NCI-H226 (cell line): ENCODE measurements at regions not wholly inside any gene's neighbourhood (a gene's known extent, or its start where the extent isn't known, plus 50 kb on each side); places are given as distances from the start of the nearest gene placed in this dataset.
"Not testable (repeated sequence)": the region's sequence is repeated elsewhere in the genome, so short reads cannot be mapped to it uniquely, and the experiment has no call there.

Experiments
- DNase-seq: peaks from one replicate; pipeline ENCODE4 v3.0.0-alpha.2; 2015

DNA sequence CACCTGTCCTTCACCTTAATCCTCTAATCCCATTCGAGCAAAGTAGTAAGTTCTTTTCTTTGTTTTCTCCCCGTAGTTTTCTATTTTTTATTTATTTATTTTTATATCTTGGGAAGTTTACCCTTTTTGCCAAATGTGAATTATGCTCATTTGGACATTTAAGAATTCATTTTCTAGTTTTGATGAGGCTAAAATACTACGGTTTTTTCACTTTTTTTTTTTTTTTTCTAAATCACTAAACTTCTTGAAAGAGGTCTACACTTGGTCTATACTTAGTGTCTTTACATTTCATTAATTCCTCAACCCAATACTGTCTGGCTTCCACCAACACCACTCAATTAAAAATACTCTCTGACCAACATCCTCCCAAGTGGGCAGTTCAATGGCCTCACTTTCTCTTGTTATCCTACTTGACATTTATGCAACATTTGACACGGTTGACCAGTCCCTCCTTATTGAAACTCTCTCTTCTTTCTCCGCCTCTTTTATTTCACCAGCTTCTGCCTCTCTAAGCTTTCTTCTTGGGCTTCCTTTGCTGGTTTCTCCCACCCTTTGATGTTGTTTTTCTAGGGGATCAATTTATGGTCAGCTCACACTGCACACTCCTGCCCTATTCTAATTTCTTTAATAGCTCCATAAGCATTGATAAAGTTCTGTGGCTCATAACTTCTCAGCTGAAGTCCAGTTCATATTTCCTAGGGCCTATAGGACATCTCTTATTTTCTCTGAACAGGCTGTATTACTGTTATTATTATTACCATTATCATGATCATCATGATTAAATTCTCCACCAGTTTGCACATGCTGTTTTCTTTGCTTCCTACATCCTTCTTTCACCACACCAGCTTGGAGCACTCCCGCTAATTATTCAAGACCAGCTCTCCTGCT lies 72.6 kb upstream of the CITED2 start:
- DNase-seq, result no peak

DNA sequence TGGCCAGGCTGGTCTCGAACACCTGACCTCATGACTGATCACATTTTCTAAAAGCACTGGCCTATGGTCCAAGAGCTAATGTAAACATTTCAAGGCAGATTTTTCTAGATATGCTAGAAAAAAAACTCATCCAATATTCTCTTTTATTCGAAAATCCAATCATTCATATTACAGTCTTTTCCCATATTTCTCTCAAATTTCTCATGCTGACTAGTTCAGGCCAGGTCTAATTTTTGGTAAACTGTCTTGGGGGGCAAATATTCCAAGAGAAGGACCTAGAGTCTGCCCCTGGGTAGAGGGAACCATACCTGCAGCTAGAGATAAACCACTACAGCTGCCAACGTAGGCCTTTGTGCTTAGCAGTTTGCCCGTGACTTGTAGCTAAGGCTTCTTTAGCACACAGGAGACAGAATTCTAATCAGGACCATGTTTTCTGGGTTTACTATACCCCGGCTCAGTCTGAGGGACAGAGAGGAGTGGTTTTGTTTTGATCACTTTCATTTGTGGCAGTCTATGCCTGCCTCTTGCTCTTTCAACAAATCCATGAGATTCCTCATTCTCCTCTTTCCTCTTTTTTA lies 71.8 kb upstream of the CITED2 start:
- DNase-seq, result no peak

DNA sequence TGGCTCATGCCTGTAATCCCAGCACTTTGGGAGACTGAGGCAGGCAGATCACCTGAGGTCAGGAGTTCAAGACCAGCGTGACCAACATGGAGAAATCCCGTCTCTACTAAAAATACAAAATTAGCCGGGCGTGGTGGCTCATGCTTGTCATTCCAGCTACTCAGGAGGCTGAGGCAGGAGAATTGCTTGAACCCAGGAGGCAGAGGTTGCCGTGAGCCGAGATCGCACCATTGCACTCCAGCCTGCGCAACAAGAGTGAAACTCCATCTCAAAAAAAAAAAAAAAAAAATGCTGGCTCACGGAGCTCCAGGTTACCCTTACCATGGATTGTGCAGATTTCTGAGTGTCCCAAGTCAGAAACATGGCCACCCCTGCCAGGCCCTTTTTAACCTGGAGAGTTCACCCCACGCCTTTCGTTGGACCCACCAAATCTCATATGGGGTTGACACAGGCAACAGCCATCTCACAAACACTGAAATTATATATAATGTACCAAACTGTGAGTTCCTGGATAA lies 69.9 kb upstream of the CITED2 start:
- DNase-seq, result not testable (repeated sequence)

DNA sequence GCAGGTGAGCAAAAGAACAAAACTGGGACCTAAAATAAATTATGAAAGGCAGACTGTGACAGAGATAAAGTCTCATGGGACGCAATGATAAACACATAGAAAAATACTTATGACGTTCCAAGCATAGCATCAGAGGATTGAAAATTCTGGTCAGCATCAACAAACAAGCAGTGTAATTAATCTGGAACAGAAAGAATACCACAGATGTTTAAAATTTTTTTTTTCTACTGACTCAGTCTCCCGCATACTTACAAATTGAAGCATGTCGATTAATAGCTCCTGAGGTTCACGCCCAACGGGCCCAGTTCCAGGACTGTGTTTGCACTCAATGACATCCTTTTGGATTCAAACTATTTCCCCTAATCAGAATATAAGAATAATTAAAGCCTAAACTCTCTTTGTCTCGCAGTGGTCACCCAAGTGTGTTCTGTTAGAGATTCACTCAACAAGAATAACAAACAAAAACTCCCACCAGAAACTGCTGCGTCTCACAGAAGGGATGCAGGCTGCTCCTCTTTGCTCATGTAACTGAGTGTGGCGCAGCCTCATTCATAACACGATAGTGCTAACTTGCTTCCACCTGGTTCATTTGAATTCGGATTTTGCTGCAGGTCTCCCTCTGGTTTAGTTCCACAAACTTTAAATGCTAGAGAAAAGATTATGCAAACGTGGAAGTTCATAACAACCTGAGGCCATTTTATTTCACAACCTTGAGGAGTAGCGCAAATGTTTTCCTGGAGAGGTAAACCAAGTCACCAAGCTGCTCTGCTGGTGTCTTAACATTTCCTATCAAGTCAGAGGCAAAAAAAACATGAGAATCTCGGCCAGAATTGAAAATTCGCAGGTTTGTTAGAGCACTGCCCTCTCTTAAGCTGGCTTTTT lies 69.0 kb upstream of the CITED2 start:
- DNase-seq, result no peak

DNA sequence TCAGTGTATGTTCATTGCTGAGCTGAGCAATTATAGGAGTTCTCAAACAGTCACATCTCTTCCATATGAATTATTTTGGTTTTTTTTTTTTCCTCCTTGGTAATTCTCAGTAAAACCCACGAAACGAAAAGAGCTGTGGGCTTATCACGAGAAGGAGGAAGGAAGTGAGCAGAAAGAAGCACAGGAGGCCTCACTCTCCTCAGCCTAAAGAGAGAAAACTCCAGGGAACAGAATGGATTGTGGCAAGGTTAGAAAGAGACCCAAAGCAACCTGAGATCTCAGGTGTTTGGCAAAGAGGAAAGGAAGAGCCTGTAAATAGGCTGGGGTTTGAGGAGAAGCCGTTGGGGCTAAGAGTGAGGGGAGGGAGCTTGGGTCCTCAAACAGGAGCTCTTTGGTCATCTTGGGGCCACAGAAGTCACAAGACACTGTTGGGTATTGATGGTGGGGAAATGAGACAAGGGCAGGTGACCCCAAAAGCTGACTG lies 67.8 kb upstream of the CITED2 start:
- DNase-seq, result no peak

DNA sequence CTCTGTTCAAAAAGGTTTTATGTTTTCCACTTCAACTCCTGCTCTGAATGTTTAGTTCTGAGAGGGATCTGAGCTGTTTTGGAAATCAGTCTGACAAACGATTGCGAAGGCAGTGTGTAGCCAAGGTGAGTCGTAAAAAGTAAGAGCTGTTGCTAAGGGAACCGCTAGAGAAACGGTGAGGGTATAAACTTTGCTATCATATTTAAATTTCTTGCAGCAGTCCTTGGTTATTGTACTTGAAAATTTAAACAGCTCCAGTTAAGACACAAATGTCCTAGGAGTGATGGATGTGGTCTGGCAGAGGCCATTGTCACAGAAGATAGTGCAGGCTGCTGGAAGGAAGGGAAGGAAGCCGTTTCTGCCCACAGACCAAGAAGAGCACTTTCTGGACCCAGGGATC lies 64.9 kb upstream of the CITED2 start:
- DNase-seq, result peak; percentile 36

DNA sequence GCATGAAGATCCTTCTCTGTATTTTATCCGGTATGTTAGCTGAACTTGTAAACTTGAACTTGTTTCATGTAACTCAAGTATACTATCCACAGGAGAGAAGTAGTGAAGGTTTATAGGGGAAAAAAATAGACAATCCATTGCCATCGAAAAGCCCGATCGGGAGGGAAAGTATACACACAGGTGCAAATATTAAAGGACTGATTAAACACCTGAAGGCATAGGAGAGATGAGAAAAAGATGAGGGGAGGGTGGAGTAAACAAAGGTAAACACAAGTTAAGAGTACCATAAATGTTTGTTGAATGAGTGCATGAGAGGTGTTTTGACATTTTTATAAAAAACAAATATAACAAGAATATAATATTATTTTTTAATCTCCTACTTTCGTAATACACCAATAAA lies 64.3 kb upstream of the CITED2 start:
- DNase-seq, result no peak

DNA sequence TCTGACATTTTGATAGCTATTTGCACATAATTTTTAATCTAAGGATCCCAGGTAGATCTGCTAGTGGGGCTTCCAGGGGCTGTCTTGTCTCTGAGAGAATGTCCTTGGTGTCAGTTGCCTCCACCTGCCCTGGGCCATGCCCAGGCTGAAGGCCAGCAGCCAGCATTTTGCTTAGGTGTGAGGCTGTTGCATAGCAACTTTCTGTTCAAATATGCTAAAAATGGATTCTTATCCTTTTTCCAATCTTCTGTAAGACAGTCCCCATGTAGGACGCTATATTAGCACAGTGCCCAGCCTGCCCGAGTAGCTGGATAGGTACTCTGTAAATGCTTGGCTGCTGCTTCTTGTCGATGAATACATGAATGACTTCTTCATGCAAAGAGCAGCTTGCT lies 62.5 kb upstream of the CITED2 start:
- DNase-seq, result no peak

DNA sequence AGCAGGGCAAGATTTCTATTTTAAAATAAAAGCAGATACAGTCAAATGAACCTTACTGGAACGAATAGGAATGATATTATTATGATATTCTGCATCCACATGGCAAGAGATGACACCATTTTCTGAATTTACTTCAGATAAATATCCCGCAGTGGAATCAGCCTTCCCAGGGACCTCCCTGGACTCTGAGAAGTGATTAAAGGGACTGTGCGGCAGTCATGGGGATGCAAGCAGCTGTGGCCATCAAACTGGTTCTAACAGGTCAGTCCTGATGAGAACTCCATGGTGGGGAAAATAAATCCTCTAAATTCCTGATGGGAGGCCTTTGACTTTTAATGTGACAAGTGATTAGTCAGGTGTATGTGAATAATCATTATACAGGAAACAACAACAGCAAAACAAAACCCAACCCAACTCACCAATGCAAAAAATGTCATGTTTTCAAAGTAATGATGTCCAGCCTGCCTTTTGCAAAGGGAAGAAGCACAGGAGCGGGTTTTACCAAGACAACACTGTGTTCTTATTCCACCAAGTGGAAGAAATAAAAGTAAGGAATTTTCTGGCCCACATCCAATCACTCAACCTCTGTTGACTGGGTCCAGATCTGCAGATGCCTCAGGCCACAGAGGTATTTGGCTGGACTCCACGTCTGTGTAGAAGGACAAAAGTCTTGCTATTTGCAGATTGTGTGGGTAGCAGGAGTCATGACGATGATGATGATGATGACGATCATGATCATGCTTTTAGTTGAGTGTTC lies 61.9 kb upstream of the CITED2 start:
- peak; percentile 53 for DNase-seq

DNA sequence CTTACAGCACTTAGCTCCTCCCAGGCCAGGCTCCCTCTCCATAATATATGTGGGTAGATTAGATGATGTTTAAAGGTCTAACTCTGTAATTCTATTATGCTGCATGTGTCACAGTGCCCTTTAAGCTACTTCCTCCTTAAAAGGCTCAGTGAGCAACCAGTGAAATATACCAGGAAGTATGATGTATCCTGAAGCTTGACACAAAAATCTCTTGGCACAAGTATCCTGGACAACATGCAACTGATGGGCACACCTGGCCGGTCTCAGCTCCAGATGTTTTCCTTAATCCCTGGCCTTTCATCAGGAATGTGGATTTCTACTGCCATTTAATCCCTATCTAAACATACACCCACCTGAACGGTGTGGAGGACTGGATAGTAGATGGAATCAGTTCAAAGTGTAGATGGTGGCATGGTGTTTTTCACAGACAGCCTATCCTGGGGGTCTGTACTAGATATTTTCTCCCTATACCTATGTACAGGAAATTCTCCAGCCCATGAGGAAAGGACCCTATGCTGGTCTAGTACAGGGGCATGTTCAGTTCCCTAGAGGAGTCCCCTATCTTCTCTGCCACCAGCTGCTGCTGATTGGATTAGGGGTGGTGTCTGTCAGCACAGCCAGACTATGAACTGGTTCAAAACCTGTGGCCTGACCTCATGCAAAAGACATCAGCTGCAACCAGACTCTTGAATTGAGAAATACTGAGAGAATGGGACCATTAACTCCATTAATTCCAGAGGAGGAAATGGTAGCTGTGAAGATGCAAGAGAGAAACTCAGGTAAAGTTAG lies 59.4 kb upstream of the CITED2 start:
- no peak for DNase-seq

DNA sequence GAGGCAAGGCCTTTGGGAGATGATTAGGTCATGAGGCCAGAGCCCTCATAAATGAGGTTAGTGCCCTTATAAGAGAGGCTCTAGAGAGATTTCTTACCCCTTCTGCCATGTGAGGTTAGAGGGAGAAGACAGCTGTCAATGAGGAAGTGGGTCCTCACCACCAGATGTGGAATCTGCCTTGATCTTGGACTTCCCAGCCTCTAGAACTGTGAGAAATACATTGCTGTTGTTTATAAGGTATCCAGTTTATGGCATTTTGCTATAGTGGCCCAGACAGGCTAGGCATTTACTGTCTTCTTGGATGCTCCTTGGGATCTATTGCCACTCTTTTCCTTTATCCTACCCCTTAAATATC lies 57.1 kb upstream of the CITED2 start:
- DNase-seq, result no peak

DNA sequence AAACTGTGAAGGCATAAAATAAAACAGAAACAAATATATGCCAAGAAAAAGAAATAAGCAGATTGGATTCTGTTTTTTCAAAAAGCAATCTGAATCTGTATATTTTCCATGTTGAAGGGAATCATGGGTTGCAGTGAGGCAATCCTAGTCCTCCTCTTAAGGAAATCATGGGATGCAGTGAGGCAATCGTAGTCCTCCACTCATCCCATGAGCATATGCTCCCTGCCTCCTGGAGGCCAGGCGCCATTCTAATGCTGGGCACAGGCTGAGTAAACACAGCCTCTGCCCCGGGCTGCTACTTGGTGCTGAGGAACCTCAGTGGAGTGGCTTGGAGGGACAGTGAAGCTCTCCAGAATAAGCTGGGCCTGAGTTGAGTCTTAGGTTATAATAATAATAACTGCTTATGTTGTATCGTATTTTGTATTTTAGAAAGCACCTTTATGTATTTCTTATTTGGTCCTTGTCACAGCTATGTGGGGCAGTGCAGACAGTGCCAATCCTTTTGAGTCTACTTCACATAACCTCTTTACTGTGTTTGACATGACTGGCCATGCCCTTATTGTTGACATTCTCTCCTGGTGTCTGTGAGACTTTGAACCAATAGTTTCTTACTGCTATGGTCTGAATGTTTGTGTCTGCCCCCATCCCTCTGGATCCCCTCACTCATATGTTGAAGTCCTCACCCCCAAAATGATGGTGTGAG lies 56.6 kb upstream of the CITED2 start:
- no peak for DNase-seq

DNA sequence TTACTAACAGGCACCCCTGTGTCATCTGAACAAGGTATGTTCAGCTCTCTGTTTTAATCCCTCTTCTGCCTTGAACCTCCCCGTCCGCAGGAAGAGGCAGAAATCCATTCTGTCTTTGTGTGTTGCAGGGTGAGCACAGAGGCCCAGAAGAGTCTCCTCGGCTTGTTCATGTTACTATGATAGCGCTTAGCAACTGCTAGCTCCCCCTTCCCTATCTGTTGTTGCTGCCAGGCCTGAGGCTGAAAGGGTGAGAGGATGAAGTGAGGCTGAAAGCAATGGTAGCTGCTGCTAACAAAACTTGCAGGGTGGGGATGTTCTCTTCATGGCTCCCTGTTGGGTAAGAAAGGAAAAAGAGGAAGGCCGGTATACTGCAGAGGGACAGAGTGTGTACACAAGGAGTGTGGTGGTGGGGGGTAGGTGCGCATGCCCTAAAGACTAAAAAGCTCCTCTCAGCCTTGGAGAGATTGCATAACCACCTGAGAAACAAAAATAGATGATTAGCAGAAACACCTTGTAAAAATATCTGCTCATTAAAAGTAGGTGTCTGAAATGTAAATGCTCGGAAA lies 55.2 kb upstream of the CITED2 start:
- no peak for DNase-seq

DNA sequence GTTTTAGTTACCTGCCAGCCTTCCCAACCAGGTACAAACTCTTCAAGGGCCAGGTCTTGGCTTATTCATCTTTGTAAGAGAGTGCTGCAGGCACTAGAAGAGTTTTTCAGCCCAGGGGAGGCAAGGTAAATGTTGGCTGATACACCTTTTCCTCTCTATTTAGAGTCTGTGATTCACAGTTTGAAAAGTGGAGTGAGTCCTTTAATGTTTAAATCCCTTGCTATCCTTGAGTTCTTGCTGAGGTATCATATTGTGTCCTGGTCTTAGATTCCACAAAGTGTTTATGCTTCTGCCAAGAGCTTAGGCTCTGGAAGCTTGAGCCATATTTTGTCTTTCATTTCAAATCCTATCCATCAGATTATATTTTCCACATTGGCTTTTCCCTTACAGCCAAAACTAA lies 52.8 kb upstream of the CITED2 start:
- no peak for DNase-seq

DNA sequence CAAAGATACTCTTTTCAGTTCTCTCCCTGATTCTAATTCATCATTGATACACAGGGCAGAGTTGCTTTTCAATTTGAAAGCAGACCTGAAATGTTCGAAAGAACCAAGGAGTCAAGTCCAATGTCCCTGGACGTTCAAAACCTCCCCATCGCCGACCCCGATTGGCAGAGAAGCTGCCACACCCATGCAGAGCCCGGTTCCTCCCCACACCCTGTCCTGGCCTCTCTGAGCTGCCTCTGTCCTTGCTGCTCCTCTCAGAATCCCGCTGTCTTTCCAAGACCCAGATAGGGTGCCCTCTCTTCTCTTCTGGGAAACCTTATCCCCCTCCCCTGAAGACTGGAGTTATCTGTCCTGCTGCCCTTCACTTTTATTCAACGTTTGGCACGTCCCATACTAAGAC lies 52.3 kb upstream of the CITED2 start:
- DNase-seq, result no peak

DNA sequence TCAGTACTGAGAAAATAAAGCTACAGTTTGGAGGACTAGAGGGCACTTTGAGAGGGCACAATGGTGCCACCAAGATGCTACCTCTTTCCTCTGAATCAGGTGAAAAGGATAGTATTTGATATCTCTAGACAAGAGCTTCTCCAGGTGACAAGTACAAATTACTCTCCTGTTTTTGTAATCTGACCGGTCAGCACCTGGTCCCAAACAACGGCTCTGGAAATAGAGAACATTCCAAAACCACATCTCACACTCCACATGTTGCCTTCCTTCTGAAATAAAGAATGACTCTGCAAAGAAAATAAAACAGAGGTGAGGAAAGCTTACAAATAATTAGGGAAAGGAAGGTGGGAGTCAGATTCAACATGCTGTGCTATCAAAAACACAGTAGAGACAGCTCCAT lies 51.3 kb upstream of the CITED2 start:
- DNase-seq, result no peak

DNA sequence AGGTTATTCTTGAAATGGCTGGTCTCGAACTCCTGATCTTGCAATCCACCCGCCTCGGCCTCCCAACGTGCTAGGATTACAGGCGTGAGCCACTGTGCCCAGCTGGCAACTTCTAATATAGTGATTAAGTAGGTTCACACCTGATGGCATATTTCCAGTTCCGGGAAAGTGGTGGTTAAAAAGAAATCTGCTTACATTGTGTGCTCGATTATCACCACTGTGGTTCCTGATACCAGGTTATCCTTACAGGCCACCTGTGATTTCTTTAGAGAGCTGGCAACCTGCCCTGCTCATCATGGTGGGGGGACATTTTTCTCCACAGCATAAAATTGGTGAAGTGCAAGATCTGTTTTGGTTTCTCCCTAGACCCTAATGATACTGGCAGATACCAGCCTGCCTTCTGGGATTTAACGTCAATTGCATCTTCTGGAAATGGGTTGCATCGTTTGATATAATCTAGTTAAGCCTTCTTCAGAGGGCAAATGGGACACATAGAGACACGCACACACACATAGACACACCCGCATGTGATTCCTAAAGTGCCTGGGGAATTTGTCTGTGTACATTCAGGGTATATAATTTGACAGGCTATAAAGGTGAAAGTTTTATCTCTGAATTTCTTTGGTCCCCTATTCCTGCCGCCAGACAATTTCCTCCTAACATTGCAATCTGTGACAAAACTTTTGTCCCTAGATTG lies 49.7 kb upstream of the CITED2 start:
- DNase-seq, result no peak
